Stimulated activated CD4-positive, alpha-beta T cell treated with anti-CD3 and anti-CD28 coated beads, Interleukin-2, amount 100 ng/mL, for 48 hours (primary cell): ENCODE measurements at regions not wholly inside any gene's neighbourhood (a gene's known extent, or its start where the extent isn't known, plus 50 kb on each side); places are given as distances from the start of the nearest gene placed in this dataset.

Experiments
- DNase-seq, 2 donors: peaks; one replicate each; pipeline ENCODE4 v3.0.0-alpha.2; 2020

GRCh38 chr14:51518280-51518679, 133.4 kb upstream of the FRMD6 start:
- no peak for DNase-seq

GRCh38 chr14:51518711-51519110, 133.0 kb upstream of the FRMD6 start:
- DNase-seq = no peak

DNA sequence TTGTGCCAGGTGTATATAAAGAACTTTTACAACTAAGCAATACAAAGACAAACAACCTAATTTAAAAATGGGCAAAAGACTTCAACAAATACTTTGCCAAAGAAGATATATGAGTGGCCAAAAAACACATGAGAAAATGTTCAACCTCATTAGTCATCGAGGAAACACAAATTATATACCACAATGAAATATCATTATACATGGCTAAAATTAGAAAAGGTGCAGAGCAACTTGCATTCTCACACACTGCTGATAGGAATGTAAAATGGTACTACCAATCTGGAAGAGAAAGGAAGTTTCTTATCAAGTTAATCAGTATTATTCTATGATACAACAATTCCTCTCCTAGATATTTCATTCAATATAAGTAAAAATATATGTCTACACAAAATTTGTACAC, 131.6 kb upstream of the FRMD6 start:
- DNase-seq = no peak

- DNase-seq = no peak
Observed at GRCh38 chr14:51521764-51522163, 129.9 kb upstream of the FRMD6 start.

- no peak for DNase-seq
Observed at GRCh38 chr14:51523243-51523642, 128.5 kb upstream of the FRMD6 start.

DNA sequence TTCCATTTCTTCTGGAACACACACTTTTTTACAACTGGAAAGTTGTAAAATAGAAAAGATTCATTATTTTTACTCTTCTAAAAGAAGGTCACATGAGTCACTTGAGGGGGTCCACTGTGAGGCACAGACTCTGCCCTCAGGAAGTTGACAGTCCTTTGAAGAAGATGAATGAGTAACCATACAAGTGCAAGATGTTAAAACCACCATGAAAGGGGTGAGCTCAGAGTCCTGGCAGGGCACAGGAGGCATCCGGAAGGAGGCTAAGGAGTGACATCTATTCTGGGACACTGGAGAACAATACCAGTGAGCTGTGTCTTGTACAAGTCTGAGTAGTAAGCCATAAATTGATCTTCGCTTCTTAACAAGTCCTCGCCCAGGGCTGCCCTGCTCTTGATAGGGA, 126.0 kb upstream of the FRMD6 start:
- DNase-seq = no peak

DNA sequence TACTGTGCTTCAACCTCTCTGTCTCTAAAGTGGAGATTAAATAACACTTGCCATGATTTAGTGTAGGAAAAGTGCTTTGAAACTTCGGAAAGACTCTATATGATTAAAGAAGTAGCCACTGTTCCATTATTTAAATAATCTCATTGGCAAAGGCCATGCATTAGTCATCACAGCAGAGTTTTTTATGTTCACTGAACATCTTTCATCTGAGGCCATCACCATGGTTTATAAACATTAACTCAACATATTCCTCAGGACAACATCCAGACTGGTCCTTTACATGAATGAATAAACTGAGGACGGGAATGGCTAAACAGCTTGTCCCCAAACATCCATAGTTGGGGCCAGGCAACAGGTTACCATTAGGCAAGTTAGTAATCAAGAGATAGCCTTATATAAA, 124.6 kb upstream of the FRMD6 start:
- no peak for DNase-seq

DNA sequence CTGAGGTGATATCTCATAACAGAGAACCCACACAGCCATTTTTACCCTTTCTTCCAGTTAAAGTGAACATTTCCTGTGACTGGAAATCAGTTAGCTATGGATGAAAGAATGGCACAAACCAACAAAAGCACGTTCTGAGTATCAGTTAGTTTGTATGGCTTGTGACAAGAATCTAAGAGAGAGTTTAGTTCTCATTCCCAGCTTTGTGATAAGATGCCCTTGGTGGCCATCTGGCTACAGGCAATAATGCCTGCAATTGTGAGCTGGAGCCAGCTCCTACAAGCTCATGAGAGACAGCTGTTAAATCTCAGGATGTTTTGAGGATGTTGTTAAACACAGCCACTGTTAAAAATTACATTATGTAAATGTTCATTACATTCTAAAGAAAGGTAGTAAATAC, 122.0 kb upstream of the FRMD6 start:
- no peak for DNase-seq

DNA sequence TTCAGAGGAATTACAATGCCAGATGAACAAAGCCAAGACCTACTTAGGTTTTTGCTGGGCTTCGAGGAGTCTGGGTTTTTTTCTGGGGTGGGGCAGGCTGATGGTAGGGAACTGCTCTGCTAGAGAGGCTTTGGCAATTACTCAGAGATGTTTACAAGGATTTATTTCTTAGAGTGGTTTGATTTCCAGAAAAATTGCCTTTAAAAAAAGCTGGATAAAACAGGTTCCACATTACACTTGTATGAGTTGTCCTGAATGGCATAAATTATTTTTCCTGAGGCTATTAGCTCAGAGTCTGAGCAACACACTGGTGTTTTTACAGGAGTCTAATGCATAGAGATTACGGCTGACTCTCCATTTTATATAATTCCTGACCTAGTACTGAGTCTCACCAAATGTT, 118.5 kb upstream of the FRMD6 start:
- no peak for DNase-seq

- DNase-seq = no peak
Observed at GRCh38 chr14:51533872-51534553, 117.7 kb upstream of the FRMD6 start.

GRCh38 chr14:51534610-51535011, 117.1 kb upstream of the FRMD6 start:
- DNase-seq = no peak

- DNase-seq = no peak
Observed at GRCh38 chr14:51535443-51536044, 116.2 kb upstream of the FRMD6 start.

DNA sequence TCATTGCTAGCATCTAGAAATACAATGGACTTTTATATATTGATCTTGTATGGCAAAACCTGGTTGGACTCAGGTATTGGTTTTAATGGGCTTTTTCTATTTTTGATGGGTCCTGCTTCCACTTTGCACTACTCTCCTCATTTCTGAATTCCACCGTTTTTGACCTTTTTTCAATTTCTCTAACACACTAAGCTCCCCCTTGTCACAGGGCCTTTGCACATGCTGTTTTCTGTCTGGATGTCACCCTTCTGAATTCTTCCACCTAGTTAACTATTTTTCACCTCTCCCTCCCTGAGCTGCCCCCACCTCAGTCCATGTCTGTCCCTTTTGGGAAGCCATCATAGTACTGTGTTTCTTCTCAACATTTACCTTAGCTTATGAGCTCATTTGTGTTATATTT, 112.7 kb upstream of the FRMD6 start:
- DNase-seq = no peak

DNA sequence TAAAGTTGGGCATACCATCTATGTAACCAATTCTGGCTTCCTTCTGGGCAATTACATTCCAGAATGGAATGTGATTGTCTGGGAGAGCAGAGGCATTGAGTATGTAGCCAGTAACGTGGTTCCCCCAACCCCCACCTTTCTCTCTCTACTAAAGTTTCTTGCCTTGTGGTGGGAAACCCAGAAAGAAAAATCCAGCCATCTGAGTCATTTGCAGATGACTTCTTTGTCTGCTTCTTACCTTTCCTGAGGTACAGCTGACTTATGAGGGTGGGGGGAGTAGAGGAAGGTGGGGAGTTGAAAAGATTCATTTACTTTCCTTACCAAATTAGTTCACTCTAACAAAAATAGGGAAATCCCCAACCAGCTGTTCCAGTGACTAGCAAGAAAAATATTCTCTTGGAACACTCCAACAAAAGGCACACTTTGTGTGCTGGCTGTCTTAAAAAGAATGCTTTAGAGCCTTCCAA, 112.1 kb upstream of the FRMD6 start:
- no peak for DNase-seq

GRCh38 chr14:51540364-51540763, 111.3 kb upstream of the FRMD6 start:
- no peak for DNase-seq

DNA sequence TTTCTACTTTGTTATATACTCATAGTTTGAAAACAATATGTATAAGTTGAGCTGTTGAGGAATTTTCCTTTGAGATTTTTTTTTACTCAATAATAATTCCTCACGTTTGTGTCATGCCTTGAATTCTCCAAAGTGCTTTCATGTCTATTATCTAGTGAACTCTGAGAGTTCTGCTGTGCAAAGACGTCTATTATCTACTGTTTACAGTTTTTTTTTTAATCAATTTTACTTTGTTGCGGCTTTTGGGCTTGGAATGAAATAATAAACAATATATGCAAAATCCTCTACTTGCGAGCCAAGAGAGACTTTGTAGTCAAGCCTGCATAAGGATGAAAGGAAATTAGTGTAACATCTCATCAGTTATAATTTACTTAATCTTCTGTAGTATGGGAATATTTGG, 107.2 kb upstream of the FRMD6 start:
- DNase-seq = no peak

DNA sequence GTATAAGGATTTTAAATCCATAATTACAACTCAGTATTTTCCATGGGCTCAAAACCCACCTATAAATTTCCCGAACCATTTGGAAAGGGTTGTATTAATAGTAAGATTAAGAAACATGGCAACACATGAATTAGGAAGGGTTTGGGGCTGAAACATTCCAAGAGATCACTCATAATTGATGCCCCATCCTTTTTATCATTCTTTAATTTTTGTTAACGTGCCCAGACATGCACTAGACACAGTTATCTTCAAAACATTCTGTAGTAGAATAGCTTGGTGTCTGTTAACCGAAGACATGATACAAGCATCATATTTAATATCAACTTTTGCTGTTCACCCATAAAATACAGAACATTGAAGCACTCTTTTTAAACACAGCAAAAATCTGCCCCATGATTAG, 106.8 kb upstream of the FRMD6 start:
- DNase-seq = no peak

- DNase-seq = no peak
Observed at GRCh38 chr14:51545396-51545795, 106.3 kb upstream of the FRMD6 start.

DNA sequence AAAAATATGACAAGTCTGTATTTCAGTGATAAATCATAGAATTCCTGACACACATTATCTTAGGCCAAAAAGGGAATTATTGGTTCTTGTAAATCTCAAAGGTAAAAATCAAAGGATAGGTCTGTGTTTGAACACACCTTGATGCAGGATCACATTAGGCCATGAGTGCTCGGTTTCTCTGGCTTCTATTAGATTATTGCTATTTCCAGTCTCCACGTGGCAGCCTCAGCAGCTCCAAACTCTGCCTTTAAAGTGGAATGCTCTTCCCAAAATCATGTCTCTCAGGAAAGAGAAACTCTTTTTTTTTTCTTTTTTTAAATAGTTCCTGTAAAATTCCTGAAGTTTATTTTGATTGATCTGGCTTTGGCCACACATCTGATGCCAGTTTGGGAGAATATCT, 105.6 kb upstream of the FRMD6 start:
- DNase-seq = no peak

GRCh38 chr14:51546603-51547258, 105.0 kb upstream of the FRMD6 start:
- DNase-seq = no peak

DNA sequence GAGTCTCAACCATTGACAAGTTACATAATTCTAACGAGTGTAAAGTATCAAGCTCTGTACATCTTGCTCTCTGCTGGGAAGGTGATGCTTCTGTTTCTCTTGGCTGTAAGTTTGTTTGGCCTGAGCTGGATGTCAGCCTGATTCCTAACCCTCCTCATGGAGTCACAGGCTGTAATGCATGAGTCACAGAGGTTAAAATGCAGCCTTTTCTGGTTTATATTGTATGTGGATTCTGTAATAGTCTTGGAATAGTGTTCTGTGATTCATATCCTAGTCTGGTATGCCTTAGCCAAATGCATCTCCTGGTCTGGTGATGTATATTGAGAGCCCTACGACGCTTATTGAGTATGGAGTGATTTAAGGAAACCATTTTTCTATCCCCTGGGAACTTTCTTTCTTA, 104.5 kb upstream of the FRMD6 start:
- DNase-seq = no peak

GRCh38 chr14:51547701-51548100, 104.0 kb upstream of the FRMD6 start:
- no peak for DNase-seq

GRCh38 chr14:51548187-51548586, 103.5 kb upstream of the FRMD6 start:
- DNase-seq = no peak

GRCh38 chr14:51550636-51551035, 101.1 kb upstream of the FRMD6 start:
- no peak for DNase-seq

DNA sequence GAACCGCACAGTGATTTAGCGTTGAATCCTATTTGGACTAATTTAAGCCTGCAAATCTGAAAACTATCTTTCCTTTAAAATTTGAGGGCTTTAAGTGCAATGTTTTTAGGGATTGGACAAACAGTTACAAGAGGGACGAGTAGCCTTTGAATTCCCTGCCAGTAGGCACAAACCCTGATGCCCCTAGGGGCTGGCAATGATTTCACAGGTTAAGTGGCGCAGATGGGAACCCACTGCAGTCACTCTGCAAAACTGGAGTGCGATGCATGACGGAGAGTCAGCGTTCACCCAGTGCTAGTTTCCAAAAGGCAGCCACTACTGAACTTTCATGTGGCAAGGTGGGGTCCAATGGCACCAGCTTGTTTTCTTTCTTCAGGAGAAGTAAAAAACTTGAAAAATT, 99.4 kb upstream of the FRMD6 start:
- no peak for DNase-seq
